ENCODE measurements at regions not wholly inside any gene's neighbourhood (a gene's known extent, or its start where the extent isn't known, plus 50 kb on each side); places are given as distances from the start of the nearest gene placed in this dataset.

DNA sequence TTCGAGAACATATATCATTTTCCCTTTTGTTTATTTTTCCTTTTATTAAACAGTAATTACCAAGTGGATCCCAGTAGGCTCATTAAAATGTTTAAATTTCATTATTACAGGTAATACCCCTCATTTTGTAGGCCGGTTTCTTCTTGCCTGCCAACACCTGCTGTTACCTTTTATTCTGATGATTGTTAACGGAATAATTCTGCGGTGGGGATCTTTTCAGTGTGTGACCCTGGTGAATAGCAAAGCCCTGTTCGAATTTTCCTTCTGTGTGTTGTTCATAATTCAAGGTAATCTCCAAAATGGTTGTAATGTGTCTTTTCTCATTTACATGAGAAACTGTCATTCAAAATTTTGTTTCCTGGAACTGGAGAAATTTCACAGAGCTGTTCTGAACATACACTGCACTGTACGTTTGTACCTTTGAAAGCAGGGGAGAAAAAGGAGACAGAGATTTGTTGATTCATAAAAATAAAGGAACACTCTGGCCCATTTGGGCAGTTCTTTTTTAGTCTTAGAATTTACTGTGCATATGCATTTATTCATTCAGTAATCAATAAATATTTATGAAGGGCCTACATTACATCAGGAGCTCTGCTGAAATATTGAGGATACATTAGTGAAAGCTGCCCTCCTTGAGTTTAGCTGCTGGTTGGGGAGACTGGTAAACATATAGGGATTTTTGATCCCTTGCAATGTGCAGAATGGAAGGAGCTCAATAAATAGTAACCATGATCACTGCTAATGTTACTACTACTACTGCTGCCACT lies 502.0 kb downstream of the QKI start:
- no peak for DNase-seq (ENCODE audit: low read depth in 4 of 4, low spot score in 3 of 4)

DNA sequence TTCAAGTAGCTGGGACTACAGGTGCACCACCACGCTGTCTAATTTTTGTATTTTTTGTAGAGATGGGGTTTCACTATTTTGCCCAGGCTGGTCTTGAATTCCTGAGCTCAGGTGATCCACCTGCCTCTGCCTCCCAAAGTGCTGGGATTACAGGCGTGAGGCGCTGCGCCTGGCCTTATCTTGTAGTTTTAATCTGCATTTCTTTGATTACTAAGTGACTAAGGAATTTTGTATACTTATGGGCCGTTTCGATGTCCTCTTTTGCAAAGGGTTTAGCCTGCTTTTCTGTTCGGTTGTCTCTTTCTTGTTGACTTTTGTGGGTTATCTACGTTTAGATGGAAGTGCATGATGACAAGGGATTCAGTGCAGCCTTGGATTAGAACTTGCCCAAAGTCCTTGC lies 500.6 kb downstream of the QKI start:
- DNase-seq (ENCODE audit: low read depth in 4 of 4, low spot score in 3 of 4) = no peak

GRCh38 chr6:163913045-163913444 lies 498.5 kb downstream of the QKI start:
- no peak for DNase-seq (ENCODE audit: low read depth in 4 of 4, low spot score in 3 of 4)

GRCh38 chr6:163906006-163906710 lies 491.6 kb downstream of the QKI start:
- no peak for DNase-seq (ENCODE audit: low read depth in 4 of 4, low spot score in 3 of 4)

- DNase-seq (ENCODE audit: low read depth in 4 of 4, low spot score in 3 of 4) = no peak
Observed at GRCh38 chr6:163904186-163904585, 489.7 kb downstream of the QKI start.

DNA sequence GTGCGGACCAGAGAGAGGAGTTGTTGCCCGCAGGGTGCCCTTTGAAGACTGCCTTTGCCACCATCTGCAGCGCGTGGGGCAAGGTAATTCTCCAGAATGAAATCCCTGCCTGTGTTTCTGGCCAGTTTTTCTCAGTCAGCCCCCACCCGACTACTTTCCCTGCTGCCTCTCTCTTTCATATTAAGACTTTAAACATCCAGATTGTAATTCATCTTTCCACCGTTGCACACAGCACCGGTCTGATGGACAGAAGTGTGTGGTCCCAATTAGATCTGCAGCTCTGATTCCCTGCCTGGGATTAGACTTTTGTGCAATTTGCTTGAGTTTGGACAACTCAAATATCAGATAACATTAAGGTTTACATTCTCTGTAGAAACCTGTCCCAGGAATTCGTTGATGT lies 489.0 kb downstream of the QKI start:
- no peak for DNase-seq (ENCODE audit: low read depth in 4 of 4, low spot score in 3 of 4)

DNA sequence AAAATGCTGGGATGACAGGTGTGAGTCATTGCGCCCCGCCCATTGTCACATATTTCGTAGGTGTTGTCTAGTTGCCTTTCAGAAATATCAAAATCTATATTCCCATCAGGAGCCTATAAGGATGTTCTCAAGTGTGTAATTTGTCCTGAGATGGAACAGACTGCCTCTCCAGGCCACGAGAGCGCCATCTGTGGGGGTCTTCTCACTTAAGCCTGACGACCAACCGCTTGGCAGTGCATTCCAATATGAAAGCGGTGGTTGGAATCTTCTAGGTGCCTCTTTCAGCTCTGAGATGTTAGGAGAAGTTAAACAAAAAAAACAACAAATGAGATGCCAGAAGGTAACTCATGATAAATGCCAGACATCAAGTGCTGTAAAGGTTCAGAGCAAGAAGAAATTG lies 488.5 kb downstream of the QKI start:
- no peak for DNase-seq (ENCODE audit: low read depth in 4 of 4, low spot score in 3 of 4)

- DNase-seq (ENCODE audit: low read depth in 4 of 4, low spot score in 3 of 4) = no peak
Observed at GRCh38 chr6:163901681-163902080, 487.2 kb downstream of the QKI start.

DNA sequence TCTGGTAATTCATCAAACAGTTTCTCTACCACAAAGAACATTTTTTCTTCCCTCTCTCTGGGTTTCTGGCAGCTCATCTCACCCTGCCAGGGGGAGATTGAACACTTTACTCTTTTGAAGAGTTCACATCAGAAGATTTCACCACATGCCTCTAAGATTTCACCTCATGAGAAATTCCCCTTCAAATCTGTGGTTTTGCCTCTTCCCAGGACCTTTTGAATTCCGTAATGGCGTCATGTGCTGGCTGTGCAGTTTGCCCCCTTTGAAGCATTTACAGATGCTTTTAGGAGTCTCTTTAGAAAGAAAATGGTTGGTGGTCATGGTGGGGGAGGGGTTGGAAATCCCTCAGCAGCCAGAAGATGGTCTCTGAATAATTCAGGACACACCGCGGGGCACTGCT lies 486.1 kb downstream of the QKI start:
- DNase-seq (ENCODE audit: low read depth in 4 of 4, low spot score in 3 of 4) = no peak

GRCh38 chr6:163897669-163898068 lies 483.2 kb downstream of the QKI start:
- no peak for DNase-seq (ENCODE audit: low read depth in 4 of 4, low spot score in 3 of 4)

- no peak for DNase-seq (ENCODE audit: low read depth in 4 of 4, low spot score in 3 of 4)
Observed at GRCh38 chr6:163897030-163897429, 482.5 kb downstream of the QKI start.

- DNase-seq (ENCODE audit: low read depth in 4 of 4, low spot score in 3 of 4) = no peak
Observed at GRCh38 chr6:163895162-163895561, 480.6 kb downstream of the QKI start.

- DNase-seq (ENCODE audit: low read depth in 4 of 4, low spot score in 3 of 4) = no peak
Observed at GRCh38 chr6:163893609-163894189, 479.2 kb downstream of the QKI start.

GRCh38 chr6:163892824-163893561 lies 478.5 kb downstream of the QKI start:
- no peak for DNase-seq (ENCODE audit: low read depth in 4 of 4, low spot score in 3 of 4)

DNA sequence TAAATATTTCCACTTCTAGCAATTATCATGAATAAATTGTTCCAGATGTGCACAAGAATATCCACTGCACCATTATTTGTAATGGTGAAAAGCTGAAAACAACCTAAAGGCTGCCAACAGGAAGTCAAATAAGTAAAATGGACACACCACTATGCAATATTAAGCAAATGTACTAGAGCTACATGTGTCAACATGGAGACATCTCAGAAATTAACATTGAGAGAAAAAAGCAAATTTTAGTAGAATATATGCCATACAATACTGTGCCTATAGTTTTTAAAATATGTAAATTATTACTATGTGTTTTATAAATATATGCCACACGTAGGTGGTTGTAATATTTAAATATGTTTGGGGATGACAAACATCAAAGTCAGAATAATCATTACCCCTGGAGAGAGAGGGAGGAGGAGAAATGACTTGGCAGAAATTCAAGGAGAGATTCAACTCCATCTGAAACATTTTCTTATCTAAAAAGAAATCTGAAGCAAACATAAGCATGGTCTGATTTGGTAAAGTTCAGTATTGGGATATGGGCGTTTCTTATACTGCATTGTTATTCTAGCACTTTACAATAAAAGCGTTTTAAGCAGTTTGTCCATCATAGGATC lies 475.5 kb downstream of the QKI start:
- no peak for DNase-seq (ENCODE audit: low read depth in 4 of 4, low spot score in 3 of 4)

DNA sequence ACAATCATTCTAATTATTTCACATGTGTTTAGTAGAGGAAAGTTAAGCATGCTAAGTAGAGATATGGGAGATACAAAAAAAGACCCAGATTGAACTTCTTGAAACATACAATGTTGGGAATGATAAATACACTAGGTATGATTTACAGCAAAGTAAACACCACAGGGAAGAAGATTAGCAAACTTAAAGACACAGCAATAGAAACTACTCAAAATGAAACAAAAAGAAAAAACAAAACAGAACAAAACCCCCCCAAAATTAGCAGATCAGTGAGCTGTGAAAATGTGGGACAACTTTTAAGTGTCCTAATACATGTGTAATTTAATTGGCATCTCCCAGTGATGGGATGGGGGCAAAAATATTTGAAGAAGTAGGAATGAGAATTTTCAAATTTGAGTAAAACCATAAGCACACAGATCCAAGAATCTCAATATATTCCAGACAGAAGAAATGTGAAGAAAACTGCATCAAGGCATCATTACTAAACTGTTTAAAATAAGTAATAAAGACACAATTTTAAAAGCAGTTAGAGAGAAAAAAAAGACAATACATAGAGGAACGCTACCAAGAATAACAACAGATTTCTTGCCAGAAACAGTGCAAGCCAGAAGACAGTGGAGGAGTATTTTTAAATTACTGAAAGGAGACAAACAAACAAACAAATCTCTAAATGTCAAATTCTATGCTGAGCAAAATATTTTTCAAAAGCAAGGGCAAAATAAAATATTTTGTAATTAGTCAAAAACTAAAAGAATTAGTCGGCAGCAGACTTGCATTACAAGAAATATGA lies 473.7 kb downstream of the QKI start:
- no peak for DNase-seq (ENCODE audit: low read depth in 4 of 4, low spot score in 3 of 4)

DNA sequence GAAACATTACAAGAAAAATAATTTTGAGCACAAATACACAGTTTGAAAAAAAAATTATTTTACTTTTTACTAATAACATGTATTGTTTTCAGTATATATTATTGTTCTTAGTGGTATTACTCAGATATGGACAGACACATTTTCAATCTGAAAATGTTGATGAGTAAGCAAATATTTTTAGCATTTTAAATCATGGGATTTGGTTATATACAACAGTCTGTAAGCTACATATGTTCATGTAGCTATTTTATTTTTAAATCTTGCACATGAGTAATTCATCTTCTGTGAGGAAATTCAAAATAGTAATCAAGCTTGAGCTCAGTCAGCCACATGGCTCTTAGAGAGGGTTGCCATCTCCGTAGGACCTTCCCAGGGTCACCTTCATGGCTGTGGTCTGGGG lies 471.9 kb downstream of the QKI start:
- no peak for DNase-seq (ENCODE audit: low read depth in 4 of 4, low spot score in 3 of 4)

GRCh38 chr6:163883984-163884383 lies 469.5 kb downstream of the QKI start:
- no peak for DNase-seq (ENCODE audit: low read depth in 4 of 4, low spot score in 3 of 4)

- no peak for DNase-seq (ENCODE audit: low read depth in 4 of 4, low spot score in 3 of 4)
Observed at GRCh38 chr6:163878698-163879097, 464.2 kb downstream of the QKI start.
